ENCODE measurements at regions not wholly inside any gene's neighbourhood (a gene's known extent, or its start where the extent isn't known, plus 50 kb on each side); places are given as distances from the start of the nearest gene placed in this dataset.

DNA sequence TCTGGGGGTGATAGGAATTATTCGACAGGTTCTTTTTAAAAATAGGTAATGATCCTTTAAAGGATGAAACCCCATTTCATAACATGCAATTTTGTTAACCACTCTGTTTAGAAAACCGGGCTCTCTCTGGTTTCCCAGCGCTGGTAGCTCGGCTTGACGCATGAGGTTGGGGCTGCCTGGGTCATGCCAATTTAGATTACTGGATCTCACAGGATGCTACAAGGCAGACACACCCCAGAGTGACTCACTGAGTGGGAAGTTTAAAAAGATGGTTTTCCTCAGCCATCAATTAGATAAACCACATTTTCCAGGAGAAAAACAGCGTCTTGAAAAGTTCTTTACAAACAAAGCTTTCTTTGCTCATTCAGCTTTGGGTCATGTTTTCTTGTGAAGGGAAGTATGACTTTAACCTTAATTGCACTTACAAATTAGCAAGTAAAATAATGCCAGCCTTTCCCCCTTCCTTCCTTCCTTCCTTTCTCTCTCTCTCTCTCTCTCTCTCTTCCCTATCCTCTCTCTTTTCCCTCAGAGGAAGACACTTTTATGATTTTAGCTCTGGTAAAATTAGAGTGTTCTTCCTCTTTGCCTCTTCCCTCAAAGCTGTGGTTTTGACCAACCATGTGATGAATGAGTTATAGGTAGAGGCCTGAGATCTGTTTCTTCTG is 99.8 kb downstream of the EPDR1 start:
- Histone ChIP-seq H3K4me1 (ENCODE audit: control insufficient read depth, low read length) (no peaks in the 10 kb centered on the region), H3K27ac (ENCODE audit: low read depth, low read length) (no peak overlapping the region), H3K79me2 (ENCODE audit: control insufficient read depth, low read length) (no peaks in the 10 kb centered on the region), H3K4me2 (ENCODE audit: low read length) (no peak overlapping the region), H3K9me3 (ENCODE audit: control insufficient read depth, insufficient read depth, low read length) (no peaks in the 10 kb centered on the region), H3F3A (ENCODE audit: control insufficient read depth, insufficient read depth) (no peaks in the 10 kb centered on the region), H3K4me3 (ENCODE audit: low read length) (no peak overlapping the region), H4K20me1 (ENCODE audit: control insufficient read depth, insufficient read depth, low read depth, low read length) (no peaks in the 10 kb centered on the region), H3K36me3 (ENCODE audit: control insufficient read depth, low read length) (no peaks in the 10 kb centered on the region), H3K27me3 (ENCODE audit: control insufficient read depth, low read length) (no peaks in the 10 kb centered on the region), H3K9me2 (replicated peaks; ENCODE audit: control insufficient read depth, low read length) (no peaks in the 10 kb centered on the region)
- no peak for TF ChIP-seq EZH2phosphoT487 (IDR thresholded peaks at IDR 0.05; ENCODE audit: borderline replicate concordance, low read length)
- no peak for TF ChIP-seq CTCF (IDR thresholded peaks at IDR 0.05; ENCODE audit: low read depth, low read length, poor library complexity, severe bottlenecking)

DNA sequence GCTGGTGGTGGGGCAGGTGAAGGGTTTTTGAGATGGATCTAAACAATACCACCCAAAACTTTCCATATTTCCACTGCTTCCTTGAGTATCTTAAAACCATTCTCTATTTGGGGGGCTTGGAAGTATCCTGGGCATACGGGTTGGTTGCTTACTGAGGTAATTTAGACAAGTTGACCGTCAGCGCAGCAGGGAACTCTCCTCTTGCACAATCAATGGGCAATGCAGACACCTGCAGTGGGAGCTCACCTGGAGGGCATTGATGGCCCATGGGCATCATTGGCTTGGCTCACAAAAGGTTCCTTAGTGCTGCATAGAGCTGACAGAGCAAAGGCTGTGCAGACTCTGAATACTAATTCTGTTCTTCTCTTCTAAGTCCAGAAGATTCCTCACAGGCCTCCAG is 101.5 kb downstream of the EPDR1 start:
- no peaks in the 10 kb centered on the region for H3F3A ChIP-seq (ENCODE audit: control insufficient read depth, insufficient read depth)
- H3K27me3 ChIP-seq (ENCODE audit: control insufficient read depth, low read length), result no peaks in the 10 kb centered on the region
- H4K20me1 ChIP-seq (ENCODE audit: control insufficient read depth, insufficient read depth, low read depth, low read length), result no peaks in the 10 kb centered on the region
- no peaks in the 10 kb centered on the region for H3K9me3 ChIP-seq (ENCODE audit: control insufficient read depth, insufficient read depth, low read length)
- H3K36me3 ChIP-seq (ENCODE audit: control insufficient read depth, low read length), result no peaks in the 10 kb centered on the region
- H3K79me2 ChIP-seq (ENCODE audit: control insufficient read depth, low read length), result no peaks in the 10 kb centered on the region
- H3K27ac ChIP-seq (ENCODE audit: low read depth, low read length), result no peak overlapping the region
- no peak overlapping the region for H3K4me2 ChIP-seq (ENCODE audit: low read length)
- no peaks in the 10 kb centered on the region for H3K4me1 ChIP-seq (ENCODE audit: control insufficient read depth, low read length)
- H3K9me2 ChIP-seq (replicated peaks; ENCODE audit: control insufficient read depth, low read length), result no peaks in the 10 kb centered on the region
- no peak overlapping the region for H3K4me3 ChIP-seq (ENCODE audit: low read length)
- no peak for TF ChIP-seq CTCF (IDR thresholded peaks at IDR 0.05; ENCODE audit: low read depth, low read length, poor library complexity, severe bottlenecking)
- no peak for TF ChIP-seq EZH2phosphoT487 (IDR thresholded peaks at IDR 0.05; ENCODE audit: borderline replicate concordance, low read length)

- no peaks in the 10 kb centered on the region for H3K79me2 ChIP-seq (ENCODE audit: control insufficient read depth, low read length)
- no peak overlapping the region for H3K4me2 ChIP-seq (ENCODE audit: low read length)
- no peaks in the 10 kb centered on the region for H3F3A ChIP-seq (ENCODE audit: control insufficient read depth, insufficient read depth)
- no peak overlapping the region for H3K27ac ChIP-seq (ENCODE audit: low read depth, low read length)
- H3K9me3 ChIP-seq (ENCODE audit: control insufficient read depth, insufficient read depth, low read length), result no peaks in the 10 kb centered on the region
- no peaks in the 10 kb centered on the region for H3K9me2 ChIP-seq (replicated peaks; ENCODE audit: control insufficient read depth, low read length)
- no peaks in the 10 kb centered on the region for H3K27me3 ChIP-seq (ENCODE audit: control insufficient read depth, low read length)
- TF ChIP-seq EZH2phosphoT487 (IDR thresholded peaks at IDR 0.05; ENCODE audit: borderline replicate concordance, low read length) (no peak), CTCF (IDR thresholded peaks at IDR 0.05; ENCODE audit: low read depth, low read length, poor library complexity, severe bottlenecking) (no peak)
- H4K20me1 ChIP-seq (ENCODE audit: control insufficient read depth, insufficient read depth, low read depth, low read length), result no peaks in the 10 kb centered on the region
- no peaks in the 10 kb centered on the region for H3K4me1 ChIP-seq (ENCODE audit: control insufficient read depth, low read length)
- H3K36me3 ChIP-seq (ENCODE audit: control insufficient read depth, low read length), result no peaks in the 10 kb centered on the region
- H3K4me3 ChIP-seq (ENCODE audit: low read length), result no peak overlapping the region
Observed at GRCh38 chr7:38025815-38026214, 105.4 kb downstream of the EPDR1 start.

Data from DOHH2 (cell line).